SK-N-SH treated with all-trans-retinoic acid at 6 μM for 48 hours (cell line): ENCODE measurements at regions not wholly inside any gene's neighbourhood (a gene's known extent, or its start where the extent isn't known, plus 50 kb on each side); places are given as distances from the start of the nearest gene placed in this dataset.

Experiments used
- ATAC-seq: fragments of 200-7000 bp; cut with Tn5 transposase; 3 replicates; pipeline ENCODE4 v1.9.1; 2020; ENCODE audit warnings: mild to moderate bottlenecking, moderate library complexity
- ARNTL ChIP-seq: fragments of 450-650 bp; formaldehyde crosslinking; IDR thresholded peaks from 2 replicates; pipeline ENCODE4 v1.5.0; 2020; ENCODE audit warnings: low read depth, mild to moderate bottlenecking, moderate library complexity, borderline replicate concordance
- BACH2 ChIP-seq: fragments of 250-450 bp; sonication (Bioruptor Pico); IDR thresholded peaks from 2 replicates; pipeline ENCODE4 v1.9.0; 2021; ENCODE audit warnings: mild to moderate bottlenecking, borderline replicate concordance
- CSDC2 ChIP-seq: fragments of 250-450 bp; sonication (Bioruptor Pico); IDR thresholded peaks from 2 replicates; pipeline ENCODE4 v1.5.0; 2020; ENCODE audit warnings: mild to moderate bottlenecking, moderate library complexity
- ESRRG ChIP-seq: fragments of 250-450 bp; sonication (Bioruptor Pico); IDR thresholded peaks from 2 replicates; pipeline ENCODE4 v1.6.1; 2021; ENCODE audit warnings: mild to moderate bottlenecking
- GLIS3 ChIP-seq: fragments of 250-450 bp; sonication (Bioruptor Pico); IDR thresholded peaks from 2 replicates; pipeline ENCODE4 v1.5.0; 2020; ENCODE audit warnings: mild to moderate bottlenecking, moderate library complexity
- ISL1 ChIP-seq: fragments of 250-450 bp; sonication (Bioruptor Pico); IDR thresholded peaks from 2 replicates; pipeline ENCODE4 v2.1.2; 2022; ENCODE audit warnings: mild to moderate bottlenecking, moderate library complexity
- OSR1 ChIP-seq: fragments of 250-450 bp; sonication (Bioruptor Pico); IDR thresholded peaks from 2 replicates; pipeline ENCODE4 v1.8.0; 2022; ENCODE audit warnings: moderate library complexity, mild to moderate bottlenecking, inconsistent platforms
- PPARA ChIP-seq: fragments of 250-450 bp; sonication (Bioruptor Pico); IDR thresholded peaks from 2 replicates; pipeline ENCODE4 v1.5.0; 2020; ENCODE audit warnings: mild to moderate bottlenecking, borderline replicate concordance
- RARB ChIP-seq: fragments of 250-450 bp; sonication (Bioruptor Pico); IDR thresholded peaks from 2 replicates; pipeline ENCODE4 v1.8.0; 2021; ENCODE audit warnings: mild to moderate bottlenecking, moderate library complexity
- SNAI2 ChIP-seq: fragments of 250-450 bp; sonication (Bioruptor Pico); IDR thresholded peaks from 2 replicates; pipeline ENCODE4 v1.5.0; 2020; ENCODE audit warnings: mild to moderate bottlenecking, moderate library complexity
- ZC3H10 ChIP-seq: fragments of 250-450 bp; sonication (Bioruptor Pico); IDR thresholded peaks from 2 replicates; pipeline ENCODE4 v1.5.1; 2021; ENCODE audit warnings: mild to moderate bottlenecking, moderate library complexity
- ZFP30 ChIP-seq: fragments of 450-650 bp; formaldehyde crosslinking; IDR thresholded peaks from 2 replicates; pipeline ENCODE4 v1.5.0; 2022; ENCODE audit warnings: mild to moderate bottlenecking, moderate library complexity
- ZNF70 ChIP-seq: fragments of 450-650 bp; formaldehyde crosslinking; IDR thresholded peaks from 2 replicates; pipeline ENCODE4 v1.5.0; 2020; ENCODE audit warnings: mild to moderate bottlenecking, moderate library complexity
- ZNF8 ChIP-seq: fragments of 450-650 bp; formaldehyde crosslinking; IDR thresholded peaks from 2 replicates; pipeline ENCODE4 v1.5.0; 2020; ENCODE audit warnings: mild to moderate bottlenecking, moderate library complexity
- TF ChIP-seq, protein P1 (sequence below): fragments of 250-450 bp; sonication (Bioruptor Pico); IDR thresholded peaks from 2 replicates; pipeline ENCODE4 v1.8.0; 2021; ENCODE audit warnings: low read depth, mild to moderate bottlenecking, moderate library complexity, borderline replicate concordance
- TF ChIP-seq, protein P2 (sequence below): fragments of 250-450 bp; sonication (Bioruptor Pico); IDR thresholded peaks from 2 replicates; pipeline ENCODE4 v1.5.0; 2020; ENCODE audit warnings: mild to moderate bottlenecking, moderate library complexity
- TF ChIP-seq, protein P3 (sequence below): fragments of 250-450 bp; sonication (Bioruptor Pico); IDR thresholded peaks from 2 replicates; pipeline ENCODE4 v1.5.1; 2020; ENCODE audit warnings: low read depth, mild to moderate bottlenecking, moderate library complexity

DNA sequence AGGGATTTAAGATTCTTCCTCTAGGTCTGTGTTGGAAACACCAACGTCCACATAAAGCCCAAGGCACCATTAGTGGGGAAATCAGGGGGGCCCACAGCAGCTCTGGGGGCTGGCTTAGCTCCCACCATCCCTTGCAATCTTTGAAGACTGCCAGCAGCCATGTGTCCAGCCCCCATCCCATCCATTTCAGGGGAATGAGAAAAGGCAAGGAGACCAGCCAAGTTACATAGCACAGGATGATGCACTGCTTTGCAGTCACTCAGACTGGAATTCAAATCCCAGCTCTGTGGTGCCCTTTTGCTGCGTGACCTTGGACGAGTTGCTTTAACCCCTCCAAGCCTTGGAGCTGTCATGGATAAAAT, 108.9 kb upstream of the ZMIZ1 start:
- TF ChIP-seq ZNF8 (CRISPR knock-in tag): no peak
- TF ChIP-seq, protein P1, sequence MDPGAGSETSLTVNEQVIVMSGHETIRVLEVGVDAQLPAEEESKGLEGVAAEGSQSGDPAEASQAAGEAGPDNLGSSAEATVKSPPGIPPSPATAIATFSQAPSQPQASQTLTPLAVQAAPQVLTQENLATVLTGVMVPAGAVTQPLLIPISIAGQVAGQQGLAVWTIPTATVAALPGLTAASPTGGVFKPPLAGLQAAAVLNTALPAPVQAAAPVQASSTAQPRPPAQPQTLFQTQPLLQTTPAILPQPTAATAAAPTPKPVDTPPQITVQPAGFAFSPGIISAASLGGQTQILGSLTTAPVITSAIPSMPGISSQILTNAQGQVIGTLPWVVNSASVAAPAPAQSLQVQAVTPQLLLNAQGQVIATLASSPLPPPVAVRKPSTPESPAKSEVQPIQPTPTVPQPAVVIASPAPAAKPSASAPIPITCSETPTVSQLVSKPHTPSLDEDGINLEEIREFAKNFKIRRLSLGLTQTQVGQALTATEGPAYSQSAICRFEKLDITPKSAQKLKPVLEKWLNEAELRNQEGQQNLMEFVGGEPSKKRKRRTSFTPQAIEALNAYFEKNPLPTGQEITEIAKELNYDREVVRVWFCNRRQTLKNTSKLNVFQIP (CRISPR knock-in tag): no peak
- no peak for TF ChIP-seq ZFP30 (CRISPR knock-in tag)
- TF ChIP-seq PPARA (CRISPR knock-in tag): no peak
- TF ChIP-seq CSDC2 (CRISPR knock-in tag): no peak
- TF ChIP-seq, protein P2, sequence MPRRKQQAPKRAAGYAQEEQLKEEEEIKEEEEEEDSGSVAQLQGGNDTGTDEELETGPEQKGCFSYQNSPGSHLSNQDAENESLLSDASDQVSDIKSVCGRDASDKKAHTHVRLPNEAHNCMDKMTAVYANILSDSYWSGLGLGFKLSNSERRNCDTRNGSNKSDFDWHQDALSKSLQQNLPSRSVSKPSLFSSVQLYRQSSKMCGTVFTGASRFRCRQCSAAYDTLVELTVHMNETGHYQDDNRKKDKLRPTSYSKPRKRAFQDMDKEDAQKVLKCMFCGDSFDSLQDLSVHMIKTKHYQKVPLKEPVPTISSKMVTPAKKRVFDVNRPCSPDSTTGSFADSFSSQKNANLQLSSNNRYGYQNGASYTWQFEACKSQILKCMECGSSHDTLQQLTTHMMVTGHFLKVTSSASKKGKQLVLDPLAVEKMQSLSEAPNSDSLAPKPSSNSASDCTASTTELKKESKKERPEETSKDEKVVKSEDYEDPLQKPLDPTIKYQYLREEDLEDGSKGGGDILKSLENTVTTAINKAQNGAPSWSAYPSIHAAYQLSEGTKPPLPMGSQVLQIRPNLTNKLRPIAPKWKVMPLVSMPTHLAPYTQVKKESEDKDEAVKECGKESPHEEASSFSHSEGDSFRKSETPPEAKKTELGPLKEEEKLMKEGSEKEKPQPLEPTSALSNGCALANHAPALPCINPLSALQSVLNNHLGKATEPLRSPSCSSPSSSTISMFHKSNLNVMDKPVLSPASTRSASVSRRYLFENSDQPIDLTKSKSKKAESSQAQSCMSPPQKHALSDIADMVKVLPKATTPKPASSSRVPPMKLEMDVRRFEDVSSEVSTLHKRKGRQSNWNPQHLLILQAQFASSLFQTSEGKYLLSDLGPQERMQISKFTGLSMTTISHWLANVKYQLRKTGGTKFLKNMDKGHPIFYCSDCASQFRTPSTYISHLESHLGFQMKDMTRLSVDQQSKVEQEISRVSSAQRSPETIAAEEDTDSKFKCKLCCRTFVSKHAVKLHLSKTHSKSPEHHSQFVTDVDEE (CRISPR knock-in tag): no peak
- TF ChIP-seq GLIS3 (CRISPR knock-in tag): no peak
- TF ChIP-seq SNAI2 (CRISPR knock-in tag): no peak
- TF ChIP-seq OSR1 (CRISPR knock-in tag): no peak
- TF ChIP-seq ZC3H10: no peak
- ATAC-seq: no peak

DNA sequence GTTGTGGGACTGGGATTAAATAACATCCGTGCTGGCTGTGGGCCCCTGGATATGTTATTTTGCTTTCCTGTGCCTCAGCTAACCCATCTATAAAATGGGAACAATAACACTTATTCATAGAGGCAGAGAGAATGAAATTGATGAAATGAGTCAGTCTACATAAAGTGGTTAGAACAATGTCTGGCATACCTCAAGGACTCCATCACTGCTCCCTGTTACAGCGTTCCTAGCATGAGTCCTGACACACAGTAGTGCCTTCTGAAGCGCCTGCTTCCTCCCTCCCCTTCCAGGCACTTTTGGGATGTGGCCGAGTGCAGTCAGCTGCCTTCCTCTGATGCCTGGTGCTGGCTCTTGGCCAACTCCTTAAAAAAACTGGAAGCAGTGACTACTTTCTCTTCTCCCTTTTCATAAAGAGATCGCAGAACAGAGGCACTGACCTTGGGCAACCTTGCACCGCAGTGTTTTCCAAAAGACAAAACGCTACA, 108.4 kb upstream of the ZMIZ1 start:
- ATAC-seq: peak; percentile 60
- TF ChIP-seq SNAI2 (CRISPR knock-in tag): no peak
- TF ChIP-seq, protein P2 (CRISPR knock-in tag): no peak
- TF ChIP-seq RARB (CRISPR knock-in tag): no peak
- no peak for TF ChIP-seq GLIS3 (CRISPR knock-in tag)
- TF ChIP-seq ZNF70 (CRISPR knock-in tag): 0 out of 2 replicates have a peak, but pooled peaks have one; percentile 56
- no peak for TF ChIP-seq ARNTL (CRISPR knock-in tag)
- peak; percentile 61 for TF ChIP-seq ISL1 (CRISPR knock-in tag)
- TF ChIP-seq, protein P1 (CRISPR knock-in tag): no peak
- no peak for TF ChIP-seq PPARA (CRISPR knock-in tag)
- no peak for TF ChIP-seq ZNF8 (CRISPR knock-in tag)
- no peak for TF ChIP-seq ESRRG (CRISPR knock-in tag)
- no peak for TF ChIP-seq CSDC2 (CRISPR knock-in tag)
- TF ChIP-seq, protein P3, sequence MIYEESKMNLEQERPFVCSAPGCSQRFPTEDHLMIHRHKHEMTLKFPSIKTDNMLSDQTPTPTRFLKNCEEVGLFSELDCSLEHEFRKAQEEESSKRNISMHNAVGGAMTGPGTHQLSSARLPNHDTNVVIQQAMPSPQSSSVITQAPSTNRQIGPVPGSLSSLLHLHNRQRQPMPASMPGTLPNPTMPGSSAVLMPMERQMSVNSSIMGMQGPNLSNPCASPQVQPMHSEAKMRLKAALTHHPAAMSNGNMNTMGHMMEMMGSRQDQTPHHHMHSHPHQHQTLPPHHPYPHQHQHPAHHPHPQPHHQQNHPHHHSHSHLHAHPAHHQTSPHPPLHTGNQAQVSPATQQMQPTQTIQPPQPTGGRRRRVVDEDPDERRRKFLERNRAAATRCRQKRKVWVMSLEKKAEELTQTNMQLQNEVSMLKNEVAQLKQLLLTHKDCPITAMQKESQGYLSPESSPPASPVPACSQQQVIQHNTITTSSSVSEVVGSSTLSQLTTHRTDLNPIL (CRISPR knock-in tag): 0 out of 2 replicates have a peak, but pooled peaks have one; percentile 51
- no peak for TF ChIP-seq BACH2 (CRISPR knock-in tag)

DNA sequence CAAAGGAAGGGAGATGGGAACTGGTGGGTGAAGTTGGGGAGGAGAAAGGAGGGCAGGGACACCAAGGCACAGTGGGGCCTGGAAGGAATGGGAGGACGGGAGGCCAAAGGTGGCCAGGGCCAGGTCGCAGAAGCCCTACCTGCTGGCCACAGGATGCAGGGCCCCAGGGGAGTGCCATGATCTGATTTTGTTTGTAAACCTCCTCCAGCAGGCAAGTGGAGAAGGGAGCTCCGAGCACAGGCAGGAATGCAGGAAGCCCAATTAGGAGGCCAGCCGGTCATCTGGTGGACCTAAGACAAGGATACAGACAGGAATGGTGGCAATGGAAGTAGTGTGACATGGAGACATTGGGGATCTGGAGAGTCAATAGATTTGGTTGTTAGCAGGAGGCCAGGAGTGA, 107.0 kb upstream of the ZMIZ1 start:
- no peak for ATAC-seq
- no peak for TF ChIP-seq GLIS3 (CRISPR knock-in tag)
- TF ChIP-seq, protein P3 (CRISPR knock-in tag): no peak
- TF ChIP-seq RARB (CRISPR knock-in tag): no peak
- no peak for TF ChIP-seq OSR1 (CRISPR knock-in tag)
